ENCODE measurements at regions not wholly inside any gene's neighbourhood (a gene's known extent, or its start where the extent isn't known, plus 50 kb on each side); places are given as distances from the start of the nearest gene placed in this dataset.

DNA sequence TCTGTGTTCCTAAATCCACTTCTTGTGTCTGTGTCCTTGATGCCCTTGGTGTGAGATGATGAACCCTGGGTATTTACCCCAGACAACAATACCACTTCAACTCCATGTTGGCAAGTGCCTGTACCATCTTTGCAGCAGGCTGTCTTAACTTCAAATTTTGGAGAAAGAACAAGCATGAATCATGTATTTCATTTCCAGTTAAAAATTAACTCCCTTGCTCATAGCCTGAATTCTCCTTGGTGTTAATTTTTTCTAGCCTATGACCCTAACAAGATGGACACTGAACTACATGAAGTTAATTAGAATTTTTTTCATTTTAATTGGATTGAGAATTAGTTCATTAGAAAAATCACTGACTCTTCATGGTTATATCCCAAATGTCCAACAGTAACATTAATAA, 267.8 kb upstream of the INTU start:
- TF ChIP-seq, protein P1, sequence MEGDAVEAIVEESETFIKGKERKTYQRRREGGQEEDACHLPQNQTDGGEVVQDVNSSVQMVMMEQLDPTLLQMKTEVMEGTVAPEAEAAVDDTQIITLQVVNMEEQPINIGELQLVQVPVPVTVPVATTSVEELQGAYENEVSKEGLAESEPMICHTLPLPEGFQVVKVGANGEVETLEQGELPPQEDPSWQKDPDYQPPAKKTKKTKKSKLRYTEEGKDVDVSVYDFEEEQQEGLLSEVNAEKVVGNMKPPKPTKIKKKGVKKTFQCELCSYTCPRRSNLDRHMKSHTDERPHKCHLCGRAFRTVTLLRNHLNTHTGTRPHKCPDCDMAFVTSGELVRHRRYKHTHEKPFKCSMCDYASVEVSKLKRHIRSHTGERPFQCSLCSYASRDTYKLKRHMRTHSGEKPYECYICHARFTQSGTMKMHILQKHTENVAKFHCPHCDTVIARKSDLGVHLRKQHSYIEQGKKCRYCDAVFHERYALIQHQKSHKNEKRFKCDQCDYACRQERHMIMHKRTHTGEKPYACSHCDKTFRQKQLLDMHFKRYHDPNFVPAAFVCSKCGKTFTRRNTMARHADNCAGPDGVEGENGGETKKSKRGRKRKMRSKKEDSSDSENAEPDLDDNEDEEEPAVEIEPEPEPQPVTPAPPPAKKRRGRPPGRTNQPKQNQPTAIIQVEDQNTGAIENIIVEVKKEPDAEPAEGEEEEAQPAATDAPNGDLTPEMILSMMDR (IDR thresholded peaks at IDR 0.05) = no peak

DNA sequence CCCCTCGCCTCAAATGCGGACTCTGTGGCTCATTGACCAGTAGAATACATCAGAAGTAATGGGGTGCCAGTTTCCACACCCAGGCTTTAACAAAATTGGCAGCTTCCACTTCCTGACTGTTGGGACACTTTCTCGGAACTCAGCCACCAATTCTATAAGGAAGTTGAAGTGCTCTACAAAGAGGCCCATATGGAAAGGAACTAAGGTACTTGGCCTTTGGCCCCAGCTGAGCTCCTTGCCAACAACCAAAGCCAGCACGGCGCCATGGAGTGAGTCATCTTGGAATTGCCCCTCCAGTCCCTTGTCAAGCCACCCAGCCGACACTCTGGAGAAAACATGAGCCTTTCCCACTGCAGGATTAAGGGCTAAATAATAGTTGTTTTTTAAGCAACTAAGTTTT, 262.2 kb upstream of the INTU start:
- TF ChIP-seq, protein P1 (IDR thresholded peaks at IDR 0.05) = no peak

GRCh38 chr4:127379499-127379898, 253.3 kb upstream of the INTU start:
- TF ChIP-seq, protein P1 (IDR thresholded peaks at IDR 0.05) = no peak

DNA sequence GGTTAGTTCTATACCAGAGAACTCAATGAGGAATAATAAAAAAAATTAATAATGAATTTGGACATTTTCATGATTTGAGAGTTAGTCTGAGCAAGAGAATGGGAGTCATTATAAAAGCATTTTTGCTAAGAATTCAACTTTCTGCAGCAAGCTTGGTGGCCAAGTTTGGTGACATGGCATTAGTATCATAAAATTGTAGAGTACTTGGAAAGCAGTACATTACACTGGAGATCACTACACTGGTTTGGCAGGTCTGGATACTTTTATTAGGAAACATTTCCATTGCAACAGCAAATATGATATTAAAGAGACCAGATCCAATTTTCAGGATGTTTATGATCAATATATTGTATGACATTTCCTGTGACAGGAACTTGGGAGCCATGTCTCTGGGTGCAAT, 249.1 kb upstream of the INTU start:
- TF ChIP-seq, protein P1 (IDR thresholded peaks at IDR 0.05) = no peak

DNA sequence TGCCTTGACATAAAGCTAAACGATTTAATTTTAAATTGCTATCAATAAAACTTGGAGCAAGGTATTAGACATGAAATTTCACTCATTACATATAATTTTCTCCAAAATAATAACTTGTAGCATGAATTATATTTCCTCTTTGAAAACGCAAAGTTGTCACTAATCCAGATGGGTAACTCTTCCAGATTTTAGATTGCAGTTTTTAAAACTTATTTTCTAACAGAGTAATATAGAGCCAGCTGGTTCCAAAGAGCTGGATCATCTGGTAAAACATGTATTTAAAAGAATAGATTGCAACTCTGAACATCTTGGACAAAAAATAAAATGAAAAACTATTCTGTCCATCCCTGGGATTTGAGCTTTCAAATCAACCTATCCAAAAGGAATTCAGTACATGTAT, 238.2 kb upstream of the INTU start:
- TF ChIP-seq, protein P1 (IDR thresholded peaks at IDR 0.05) = no peak

DNA sequence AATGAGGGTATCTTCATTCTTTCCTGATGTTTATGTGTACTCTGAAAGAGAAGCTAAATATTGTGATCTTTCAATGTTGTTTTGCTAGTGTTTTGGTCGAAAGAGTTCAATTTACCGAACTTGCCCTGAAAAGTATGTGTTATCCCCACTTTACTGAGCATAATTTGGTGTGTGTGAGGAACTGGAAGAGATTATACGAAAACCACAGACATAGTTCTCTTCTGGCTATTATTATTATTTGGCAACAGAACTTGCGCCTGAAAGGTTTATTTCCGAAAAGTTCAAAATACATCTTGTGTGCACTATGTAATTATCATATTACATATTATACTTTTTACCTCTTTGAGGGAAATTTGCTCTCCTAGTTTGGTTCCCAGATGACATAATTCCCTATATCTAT, 232.5 kb upstream of the INTU start:
- TF ChIP-seq, protein P1 (IDR thresholded peaks at IDR 0.05) = no peak

- TF ChIP-seq, protein P1 (IDR thresholded peaks at IDR 0.05) = peak; percentile 59
These were observed 231.9 kb upstream of the INTU start for GRCh38 chr4:127400731-127401346.
